ENCODE measurements at regions not wholly inside any gene's neighbourhood (a gene's known extent, or its start where the extent isn't known, plus 50 kb on each side); places are given as distances from the start of the nearest gene placed in this dataset.

DNA sequence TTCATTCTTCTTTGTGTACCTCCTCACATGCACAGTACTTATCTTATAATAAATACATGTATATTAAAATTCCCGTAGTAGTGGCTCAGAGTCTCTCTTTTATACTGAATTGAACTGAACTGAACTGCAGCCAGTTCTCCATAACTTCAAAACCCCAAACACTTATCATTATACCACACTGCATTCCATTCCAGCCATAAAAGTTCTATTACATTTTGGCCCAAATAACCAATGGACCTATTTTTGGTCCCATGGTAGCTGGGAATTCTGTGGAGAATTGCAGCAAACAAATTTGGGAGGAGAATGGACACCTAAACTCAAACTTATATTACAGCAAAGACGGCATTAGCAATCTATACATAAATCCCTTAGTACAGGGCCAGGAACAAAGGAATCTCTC is 86.6 kb upstream of the C1orf87 start:
- Histone ChIP-seq H3K27ac (no peak overlapping the region), H3K36me3 (no peaks in the 10 kb centered on the region), H3K4me3 (no peak overlapping the region), H3K4me1 (no peaks in the 10 kb centered on the region), H3K27me3 (no peaks in the 10 kb centered on the region), H3K9me3 (no peaks in the 10 kb centered on the region)
- WGBS, 2 donors = 55 to 71% methylated on average over 2 of the region's 2 CpGs
- no peak for DNase-seq (ENCODE audit: low spot score in 2 of 2)
- no peak for TF ChIP-seq POLR2A (IDR thresholded peaks at IDR 0.05)
- TF ChIP-seq EP300 (IDR thresholded peaks at IDR 0.05) = no peak
- TF ChIP-seq CTCF (IDR thresholded peaks at IDR 0.05) = no peak

DNA sequence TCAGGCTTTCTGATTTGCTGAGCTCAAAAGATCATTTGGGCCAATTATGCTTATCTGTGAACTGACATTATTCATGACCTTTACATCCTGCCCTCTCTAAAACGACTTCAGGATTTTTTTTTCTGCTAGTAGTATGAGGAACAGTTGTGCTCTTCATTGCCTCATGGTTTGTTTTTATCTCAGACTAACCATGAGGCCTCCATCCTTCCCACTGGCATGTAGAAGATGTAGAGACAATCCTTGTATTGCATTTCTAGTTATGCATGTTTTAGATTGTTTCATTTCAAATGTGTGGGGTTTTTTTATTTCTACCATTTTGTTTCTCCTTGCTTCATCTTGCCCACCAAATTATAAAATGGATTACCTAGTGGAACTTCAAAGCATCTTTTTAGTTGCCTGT is 82.8 kb upstream of the C1orf87 start:
- Histone ChIP-seq H3K27me3 (no peaks in the 10 kb centered on the region), H3K27ac (no peak overlapping the region), H3K4me3 (no peak overlapping the region), H3K9me3 (no peaks in the 10 kb centered on the region), H3K4me1 (no peaks in the 10 kb centered on the region), H3K36me3 (no peaks in the 10 kb centered on the region)
- TF ChIP-seq EP300 (IDR thresholded peaks at IDR 0.05) (no peak), CTCF (IDR thresholded peaks at IDR 0.05) (no peak), POLR2A (IDR thresholded peaks at IDR 0.05) (no peak)
- no peak for DNase-seq (ENCODE audit: low spot score in 2 of 2)
- WGBS, 2 donors = 4 to 11% methylated on average over 1 of the region's 1 CpG

DNA sequence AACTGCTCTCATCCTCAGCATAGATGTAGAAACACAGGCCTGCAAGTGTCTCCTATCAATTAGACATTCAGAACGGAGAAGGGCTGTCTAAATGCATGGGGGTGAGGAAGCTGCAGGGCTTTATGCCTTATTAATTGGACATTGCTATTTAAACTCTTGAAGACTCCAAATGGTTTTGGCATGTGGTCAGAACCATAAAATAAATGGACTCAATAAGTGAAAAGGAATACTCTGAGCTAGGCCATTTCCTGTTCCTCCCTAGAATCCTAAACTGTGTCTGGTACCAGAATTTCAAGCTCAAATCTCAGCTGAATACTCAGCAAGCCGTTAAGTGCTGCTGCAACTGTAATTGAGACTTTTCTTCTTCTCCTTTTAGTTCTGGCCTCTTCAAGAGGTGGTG is 80.4 kb upstream of the C1orf87 start:
- TF ChIP-seq CTCF (IDR thresholded peaks at IDR 0.05) (no peak), POLR2A (IDR thresholded peaks at IDR 0.05) (no peak), EP300 (IDR thresholded peaks at IDR 0.05) (no peak)

DNA sequence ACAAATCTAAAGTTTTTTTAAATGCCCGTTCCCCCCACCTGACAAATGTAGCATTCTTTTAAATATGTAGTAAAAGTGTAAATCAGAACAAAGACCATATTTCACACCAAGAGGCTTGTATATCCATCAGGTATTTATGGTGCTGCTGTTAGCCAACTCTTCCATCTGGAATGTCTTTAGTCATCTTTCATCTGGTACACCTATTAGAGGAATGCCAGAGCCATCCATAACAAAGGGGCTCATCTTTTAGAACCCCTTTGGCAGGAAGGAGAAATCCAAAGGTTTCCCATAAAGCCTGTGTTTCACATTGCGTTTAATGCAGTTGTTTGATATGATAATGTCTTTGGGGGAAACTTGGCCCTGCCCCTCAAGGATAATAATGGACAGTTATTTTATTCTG is 79.3 kb upstream of the C1orf87 start:
- Histone ChIP-seq H3K36me3 (no peaks in the 10 kb centered on the region), H3K4me3 (no peak overlapping the region), H3K9me3 (no peaks in the 10 kb centered on the region), H3K27ac (no peak overlapping the region), H3K4me1 (no peaks in the 10 kb centered on the region), H3K27me3 (no peaks in the 10 kb centered on the region)
- DNase-seq (ENCODE audit: low spot score in 2 of 2) = no peak
- 78 to 87% methylated on average over 2 of the region's 2 CpGs for WGBS, 2 donors
- no peak for TF ChIP-seq POLR2A (IDR thresholded peaks at IDR 0.05)
- no peak for TF ChIP-seq EP300 (IDR thresholded peaks at IDR 0.05)
- TF ChIP-seq CTCF (IDR thresholded peaks at IDR 0.05) = no peak

More for the DNA sequence above, 80.4 kb upstream of the C1orf87 start:
- Histone ChIP-seq H3K27me3 (no peaks in the 10 kb centered on the region), H3K27ac (no peak overlapping the region), H3K4me1 (no peaks in the 10 kb centered on the region), H3K4me3 (no peak overlapping the region), H3K36me3 (no peaks in the 10 kb centered on the region), H3K9me3 (no peaks in the 10 kb centered on the region)
- no peak for DNase-seq (ENCODE audit: low spot score in 2 of 2)
- WGBS, 2 donors = 48 to 49% methylated on average over 2 of the region's 2 CpGs

DNA sequence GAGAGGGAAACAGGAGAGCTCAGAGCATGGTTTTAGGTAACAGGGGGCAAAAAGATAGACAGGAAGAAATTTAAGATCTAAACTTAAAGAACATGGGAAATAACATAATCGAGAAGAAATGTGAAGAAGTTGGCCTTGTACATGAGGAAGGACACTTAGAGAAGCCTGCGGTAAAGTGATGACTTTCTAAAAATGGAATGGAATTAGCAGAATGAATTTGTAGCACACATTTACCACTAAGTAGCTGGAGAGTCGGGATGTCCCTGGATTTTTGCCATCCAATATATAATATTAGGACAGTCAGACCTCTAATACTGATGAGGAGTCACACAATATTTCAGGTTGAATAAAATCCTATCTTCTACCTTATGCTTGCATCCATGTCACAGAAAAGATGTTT is 77.7 kb upstream of the C1orf87 start:
- Histone ChIP-seq H3K4me1 (no peaks in the 10 kb centered on the region), H3K36me3 (no peaks in the 10 kb centered on the region), H3K27ac (no peak overlapping the region), H3K9me3 (no peaks in the 10 kb centered on the region), H3K27me3 (no peaks in the 10 kb centered on the region), H3K4me3 (no peak overlapping the region)
- DNase-seq (ENCODE audit: low spot score in 2 of 2) = no peak
- 74 to 89% methylated on average over 3 of the region's 3 CpGs for WGBS, 2 donors
- TF ChIP-seq POLR2A (IDR thresholded peaks at IDR 0.05) (no peak), EP300 (IDR thresholded peaks at IDR 0.05) (no peak), CTCF (IDR thresholded peaks at IDR 0.05) (no peak)

Measured in tibial nerve (tissue), 4 donors.